Type B pancreatic cell (in vitro differentiated cells): ENCODE measurements at regions not wholly inside any gene's neighbourhood (a gene's known extent, or its start where the extent isn't known, plus 50 kb on each side); places are given as distances from the start of the nearest gene placed in this dataset.

Source experiments
- DNase-seq: peaks from one replicate; pipeline ENCODE4 v3.0.0; 2021; ENCODE audit warnings: mixed read lengths; ENCODE audit not compliant: unreplicated experiment; ENCODE audit errors: extremely low spot score
- H3K27ac Mint-ChIP-seq: 2 replicates; pipeline ENCODE4 v1.8.0; 2021; ENCODE audit warnings: mild to moderate bottlenecking, mixed read lengths
- H3K27me3 Mint-ChIP-seq: 2 replicates; pipeline ENCODE4 v1.8.0; 2021; ENCODE audit warnings: mixed read lengths
- H3K36me3 Mint-ChIP-seq: 2 replicates; pipeline ENCODE4 v1.8.0; 2021; ENCODE audit warnings: mixed read lengths
- H3K4me1 Mint-ChIP-seq: one replicate; pipeline ENCODE4 v1.8.0; 2021; ENCODE audit warnings: mixed read lengths; ENCODE audit not compliant: unreplicated experiment
- H3K4me3 Mint-ChIP-seq: 2 replicates; pipeline ENCODE4 v1.8.0; 2021; ENCODE audit warnings: mild to moderate bottlenecking, mixed read lengths
- H3K9me3 Mint-ChIP-seq: 2 replicates; pipeline ENCODE4 v1.8.0; 2021; ENCODE audit warnings: mixed read lengths
- TF ChIP-seq, protein P1 (sequence below): fragments of 200-600 bp; sonication (generic); conservative IDR thresholded peaks from 2 replicates; pipeline ENCODE4 v1.5.0; 2021; ENCODE audit warnings: antibody characterized with exemption, mild to moderate bottlenecking

DNA sequence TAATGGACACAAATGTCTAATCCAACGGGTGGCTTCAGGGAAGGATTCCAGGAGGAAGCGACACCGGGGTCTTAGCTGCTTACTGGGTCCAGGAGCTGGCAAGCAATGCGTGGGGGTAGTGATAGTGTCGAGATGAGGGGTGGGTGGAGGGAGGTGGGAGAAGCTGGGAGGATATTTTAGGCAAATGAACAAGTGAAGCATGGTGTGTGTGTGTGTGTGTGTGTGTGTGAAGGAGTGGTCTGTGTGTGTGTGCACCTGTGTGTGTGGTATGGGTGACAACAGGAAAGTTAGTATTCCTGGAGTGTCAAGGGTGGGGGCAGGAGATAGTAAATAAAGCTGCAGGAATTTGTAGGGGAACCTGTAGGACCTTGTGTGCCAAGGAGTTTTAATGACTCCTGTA lies 126.9 kb upstream of the ZBED5 start:
- Mint-ChIP-seq H3K9me3 (no peaks in the 10 kb centered on the region), H3K27ac (no peak overlapping the region), H3K4me3 (no peak overlapping the region), H3K36me3 (no peaks in the 10 kb centered on the region), H3K27me3 (no peaks in the 10 kb centered on the region), H3K4me1 (no peaks in the 10 kb centered on the region)
- no peak for DNase-seq
- TF ChIP-seq, protein P1, sequence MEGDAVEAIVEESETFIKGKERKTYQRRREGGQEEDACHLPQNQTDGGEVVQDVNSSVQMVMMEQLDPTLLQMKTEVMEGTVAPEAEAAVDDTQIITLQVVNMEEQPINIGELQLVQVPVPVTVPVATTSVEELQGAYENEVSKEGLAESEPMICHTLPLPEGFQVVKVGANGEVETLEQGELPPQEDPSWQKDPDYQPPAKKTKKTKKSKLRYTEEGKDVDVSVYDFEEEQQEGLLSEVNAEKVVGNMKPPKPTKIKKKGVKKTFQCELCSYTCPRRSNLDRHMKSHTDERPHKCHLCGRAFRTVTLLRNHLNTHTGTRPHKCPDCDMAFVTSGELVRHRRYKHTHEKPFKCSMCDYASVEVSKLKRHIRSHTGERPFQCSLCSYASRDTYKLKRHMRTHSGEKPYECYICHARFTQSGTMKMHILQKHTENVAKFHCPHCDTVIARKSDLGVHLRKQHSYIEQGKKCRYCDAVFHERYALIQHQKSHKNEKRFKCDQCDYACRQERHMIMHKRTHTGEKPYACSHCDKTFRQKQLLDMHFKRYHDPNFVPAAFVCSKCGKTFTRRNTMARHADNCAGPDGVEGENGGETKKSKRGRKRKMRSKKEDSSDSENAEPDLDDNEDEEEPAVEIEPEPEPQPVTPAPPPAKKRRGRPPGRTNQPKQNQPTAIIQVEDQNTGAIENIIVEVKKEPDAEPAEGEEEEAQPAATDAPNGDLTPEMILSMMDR: no peak

DNA sequence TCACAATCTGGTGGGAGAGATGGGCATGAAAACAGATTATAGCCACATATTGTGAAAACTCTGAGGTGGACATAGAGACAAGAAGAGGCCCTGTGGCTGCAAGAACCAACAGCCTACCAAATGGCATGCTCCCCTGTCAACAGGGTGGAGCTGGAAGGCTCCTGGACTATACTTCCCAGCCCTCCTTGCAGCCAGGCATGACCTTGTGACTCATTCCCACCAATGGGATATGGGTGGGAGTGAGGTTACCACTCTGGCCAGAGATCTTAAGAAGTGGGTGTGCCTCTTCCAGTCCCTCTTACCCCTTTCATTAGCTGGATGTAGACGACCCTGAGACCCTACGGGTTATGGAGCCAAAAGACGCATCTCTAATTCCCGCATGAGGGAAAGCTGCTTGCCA lies 126.4 kb upstream of the ZBED5 start:
- DNase-seq: no peak
- TF ChIP-seq, protein P1: no peak
- no peak overlapping the region for H3K4me3 Mint-ChIP-seq
- H3K36me3 Mint-ChIP-seq: no peaks in the 10 kb centered on the region
- no peaks in the 10 kb centered on the region for H3K9me3 Mint-ChIP-seq
- peaks cover under 1% of the 10 kb centered on the region for H3K27me3 Mint-ChIP-seq
- no peaks in the 10 kb centered on the region for H3K4me1 Mint-ChIP-seq
- no peak overlapping the region for H3K27ac Mint-ChIP-seq

DNA sequence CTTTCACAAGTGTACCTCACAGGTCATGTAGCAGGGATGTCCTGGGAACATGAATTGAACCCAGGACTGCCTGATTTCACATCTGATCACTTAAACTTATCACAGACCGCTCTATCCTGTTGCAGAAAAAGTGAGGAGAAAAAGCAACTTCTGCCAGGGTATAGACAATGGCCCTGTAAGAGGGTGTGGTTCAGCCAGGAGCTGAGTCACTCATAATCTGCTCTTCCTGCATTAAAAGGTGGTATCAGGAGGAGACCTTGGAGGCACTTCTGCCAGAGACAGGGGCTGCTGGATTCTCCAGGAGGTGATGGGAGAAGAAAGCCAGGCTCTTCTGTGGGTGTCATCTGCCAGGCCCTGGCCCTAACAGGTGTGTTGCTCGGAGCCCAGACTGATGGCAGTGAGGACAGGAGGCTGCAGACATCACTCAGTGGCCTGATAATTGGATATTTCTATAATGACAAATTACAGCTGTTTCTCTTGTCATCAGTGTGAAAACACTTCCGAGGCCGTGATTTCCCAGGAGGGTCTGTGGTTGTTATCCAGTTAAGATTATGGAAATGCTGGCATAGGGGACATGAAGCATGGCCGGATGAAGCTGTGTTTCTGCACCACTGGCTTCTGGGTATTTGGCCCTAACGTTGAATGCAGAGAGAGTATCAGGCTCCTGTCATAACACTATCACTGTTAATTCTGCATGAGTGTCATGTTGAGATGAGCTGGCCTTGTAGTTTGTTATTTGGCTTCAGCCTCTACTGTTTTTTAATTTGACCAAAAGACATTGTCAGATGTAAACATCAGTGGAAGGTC lies 125.1 kb upstream of the ZBED5 start:
- H3K27ac Mint-ChIP-seq: no peak overlapping the region
- no peaks in the 10 kb centered on the region for H3K36me3 Mint-ChIP-seq
- TF ChIP-seq, protein P1: no peak
- H3K4me3 Mint-ChIP-seq: no peak overlapping the region
- H3K9me3 Mint-ChIP-seq: no peaks in the 10 kb centered on the region
- no peak for DNase-seq
- H3K27me3 Mint-ChIP-seq: peaks cover 9% of the 10 kb centered on the region
- H3K4me1 Mint-ChIP-seq: no peaks in the 10 kb centered on the region

DNA sequence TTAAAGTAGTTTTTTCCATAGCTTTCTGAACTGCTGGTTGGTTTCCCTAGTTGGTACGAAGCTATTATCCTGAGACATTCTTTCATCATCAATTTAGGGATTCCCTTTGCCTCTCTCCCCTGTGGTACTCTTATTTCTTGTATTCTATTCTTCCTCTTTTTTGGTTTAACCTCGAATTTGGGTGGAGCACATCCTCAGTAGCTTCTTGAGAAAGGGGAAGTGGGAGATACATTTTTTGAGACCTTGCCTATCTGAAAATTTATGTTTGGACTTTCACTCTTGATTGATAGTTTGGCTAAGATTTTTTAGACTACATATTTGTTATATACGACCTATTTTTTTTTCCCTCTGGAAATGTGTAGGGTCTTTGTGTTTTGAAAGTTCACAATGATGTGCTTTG lies 121.7 kb upstream of the ZBED5 start:
- TF ChIP-seq, protein P1: no peak
- Mint-ChIP-seq H3K4me3 (no peak overlapping the region), H3K27ac (no peak overlapping the region), H3K27me3 (peaks cover 9% of the 10 kb centered on the region), H3K36me3 (no peaks in the 10 kb centered on the region), H3K4me1 (peaks cover 8% of the 10 kb centered on the region), H3K9me3 (no peaks in the 10 kb centered on the region)
- DNase-seq: no peak

DNA sequence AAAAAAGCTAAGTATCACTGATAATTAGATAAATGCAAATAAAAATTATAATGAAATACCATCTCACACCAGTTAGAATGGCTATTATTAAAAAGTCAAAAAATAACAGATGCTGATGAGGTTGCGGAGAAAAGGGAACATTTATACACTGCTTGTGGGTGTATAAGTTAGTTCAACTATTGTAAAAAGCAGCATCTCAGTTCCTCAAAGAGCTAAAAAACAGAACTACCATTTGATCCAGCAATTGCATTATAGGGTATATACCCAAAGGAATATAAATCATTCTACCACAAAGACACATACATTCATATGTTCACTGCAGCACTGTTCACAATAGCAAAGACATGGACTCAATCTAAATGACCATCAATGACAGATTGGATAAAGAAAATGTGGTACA lies 120.3 kb upstream of the ZBED5 start:
- H3K4me1 Mint-ChIP-seq: peaks cover 8% of the 10 kb centered on the region
- no peak overlapping the region for H3K27ac Mint-ChIP-seq
- no peaks in the 10 kb centered on the region for H3K36me3 Mint-ChIP-seq
- H3K4me3 Mint-ChIP-seq: no peak overlapping the region
- H3K9me3 Mint-ChIP-seq: no peaks in the 10 kb centered on the region
- H3K27me3 Mint-ChIP-seq: peaks cover 9% of the 10 kb centered on the region
- TF ChIP-seq, protein P1: no peak
- DNase-seq: no peak
